Naive thymus-derived CD4-positive, alpha-beta T cell (primary cell): ENCODE measurements at regions not wholly inside any gene's neighbourhood (a gene's known extent, or its start where the extent isn't known, plus 50 kb on each side); places are given as distances from the start of the nearest gene placed in this dataset.
A peak's percentile ranks its signal among the peaks of the same experiment; 100 is the strongest.

Experiments used
- ATAC-seq: fragments of 150-1000 bp; cut with Tn5 transposase; 2 replicates; pipeline ENCODE4 v1.10.0; 2021; ENCODE audit warnings: mild to moderate bottlenecking, moderate library complexity
- CTCF ChIA-PET: fragments of 350-600 bp; sonication (Branson Sonifier 250); formaldehyde crosslinking; loops from one replicate; lab custom pipeline; 2021; ENCODE audit warnings: antibody characterized with exemption; lab: Charles Lee
- POLR2A ChIA-PET: fragments of 350-600 bp; sonication (Branson Sonifier 250); formaldehyde crosslinking; loops from one replicate; lab custom pipeline; 2021; ENCODE audit warnings: antibody characterized with exemption, inconsistent platforms; lab: Charles Lee
- DNase-seq, 9 donors: peaks; one replicate each; pipeline versions ENCODE4 v3.0.0 to v3.0.0-alpha.2; 2020 to 2022; ENCODE audit warnings: mixed read lengths in 1 of 9
- H3K27ac ChIP-seq: one replicate; pipeline ENCODE4 v1.7.0; 2013; ENCODE audit warnings: mild to moderate bottlenecking, low read depth, low read length, moderate library complexity
- H3K27me3 ChIP-seq, 2 donors: one replicate each; pipeline ENCODE4 v1.7.0; 2013; ENCODE audit warnings: low read length in 2 of 2, mild to moderate bottlenecking in 2 of 2, moderate library complexity in 2 of 2; ENCODE audit not compliant: control insufficient read depth in 2 of 2, insufficient read depth in 2 of 2
- H3K36me3 ChIP-seq, 3 experiments: 1 replicate in 2 of 3; 2 replicates in 1 of 3; pipeline ENCODE4 v1.7.0; 2013; ENCODE audit warnings: low read length in 3 of 3, mild to moderate bottlenecking in 3 of 3, moderate library complexity in 1 of 3; ENCODE audit not compliant: insufficient read depth in 3 of 3, control insufficient read depth in 2 of 3
- H3K4me1 ChIP-seq, 2 donors: one replicate each; pipeline ENCODE4 v1.7.0; 2013; ENCODE audit warnings: low read length in 2 of 2, mild to moderate bottlenecking in 2 of 2, moderate library complexity in 1 of 2; ENCODE audit not compliant: control insufficient read depth in 2 of 2, insufficient read depth in 2 of 2
- H3K4me3 ChIP-seq: 2 replicates; pipeline ENCODE4 v1.7.0; 2013; ENCODE audit warnings: mild to moderate bottlenecking, low read length
- H3K9me3 ChIP-seq, 3 experiments: 1 replicate in 2 of 3; 2 replicates in 1 of 3; pipeline ENCODE4 v1.7.0; 2013; ENCODE audit warnings: low read length in 3 of 3; ENCODE audit not compliant: control insufficient read depth in 2 of 3
- H3K27ac Mint-ChIP-seq, 9 donors: one replicate each; pipeline ENCODE4 v1.8.0; 2020 to 2022; ENCODE audit warnings: mixed read lengths in 9 of 9, mild to moderate bottlenecking in 8 of 9, moderate library complexity in 5 of 9, inconsistent platforms in 2 of 9
- H3K27me3 Mint-ChIP-seq, 5 donors: one replicate each; pipeline ENCODE4 v1.8.0; 2021 to 2022; ENCODE audit warnings: mixed read lengths in 5 of 5, mild to moderate bottlenecking in 1 of 5
- H3K36me3 Mint-ChIP-seq, 5 donors: one replicate each; pipeline ENCODE4 v1.8.0; 2020 to 2022; ENCODE audit warnings: mixed read lengths in 5 of 5, mild to moderate bottlenecking in 3 of 5, inconsistent platforms in 1 of 5
- H3K4me1 Mint-ChIP-seq, 7 donors: one replicate each; pipeline ENCODE4 v1.8.0; 2020 to 2022; ENCODE audit warnings: mixed read lengths in 7 of 7, mild to moderate bottlenecking in 3 of 7, inconsistent platforms in 1 of 7
- H3K4me3 Mint-ChIP-seq, 10 donors: one replicate each; pipeline ENCODE4 v1.8.0; 2020 to 2022; ENCODE audit warnings: mild to moderate bottlenecking in 10 of 10, mixed read lengths in 10 of 10, moderate library complexity in 6 of 10, inconsistent platforms in 2 of 10
- H3K9me3 Mint-ChIP-seq, 11 donors: one replicate each; pipeline ENCODE4 v1.8.0; 2020 to 2022; ENCODE audit warnings: mixed read lengths in 11 of 11, mild to moderate bottlenecking in 4 of 11, inconsistent platforms in 1 of 11, moderate library complexity in 1 of 11
- intact Hi-C, 2 donors: fragments of 100-400 bp; cut with micrococcal nuclease; formaldehyde crosslinking; loops; one replicate each; pipeline ENCODE4 v1.15.1; 2023

GRCh38 chr16:17603626-17604025, 132.9 kb upstream of the XYLT1 start:
- Histone ChIP-seq H3K36me3 (no peaks in the 10 kb centered on the region), H3K27me3 (no peaks in the 10 kb centered on the region), H3K27ac (no peak overlapping the region), H3K9me3 (no peaks in the 10 kb centered on the region), H3K4me1 (peaks cover 0 to 7% of the 10 kb centered on the region in 2 donors), H3K4me3 (no peak overlapping the region)
- Mint-ChIP-seq H3K4me1 (peaks cover 9 to 18% (median 17%) of the 10 kb centered on the region in 7 donors), H3K4me3 (no peak overlapping the region), H3K9me3 (peaks cover 0 to 14% (median 2%) of the 10 kb centered on the region in 11 donors), H3K27ac (no peak overlapping the region), H3K27me3 (peaks cover 0 to 25% (median 15%) of the 10 kb centered on the region in 5 donors), H3K36me3 (no peaks in the 10 kb centered on the region)
- DNase-seq (no peak), ATAC-seq (peak; percentile 51)
- CTCF ChIA-PET: no interaction called here
- intact Hi-C loops: no loop called here
- POLR2A ChIA-PET: no interaction called here

GRCh38 chr16:17602678-17603077, 131.9 kb upstream of the XYLT1 start:
- Mint-ChIP-seq H3K27ac (no peak overlapping the region), H3K36me3 (no peaks in the 10 kb centered on the region), H3K27me3 (peaks cover 0 to 31% (median 24%) of the 10 kb centered on the region in 5 donors), H3K4me1 (peaks cover 7 to 13% (median 12%) of the 10 kb centered on the region in 7 donors), H3K4me3 (no peak overlapping the region), H3K9me3 (peaks cover 0 to 23% (median 7%) of the 10 kb centered on the region in 11 donors)
- Histone ChIP-seq H3K4me3 (no peak overlapping the region), H3K36me3 (no peaks in the 10 kb centered on the region), H3K27ac (no peak overlapping the region), H3K4me1 (peaks cover 0 to 7% of the 10 kb centered on the region in 2 donors), H3K27me3 (no peaks in the 10 kb centered on the region), H3K9me3 (no peaks in the 10 kb centered on the region)
- no peak for DNase-seq
- CTCF ChIA-PET: no interaction called here
- POLR2A ChIA-PET: no interaction called here
- intact Hi-C loops: no loop called here
- ATAC-seq: peak; percentile 14

- Histone ChIP-seq H3K9me3 (no peaks in the 10 kb centered on the region), H3K36me3 (no peaks in the 10 kb centered on the region), H3K4me3 (no peak overlapping the region), H3K4me1 (no peaks in the 10 kb centered on the region), H3K27ac (no peak overlapping the region), H3K27me3 (no peaks in the 10 kb centered on the region)
- CTCF ChIA-PET: no interaction called here
- Mint-ChIP-seq H3K4me3 (no peak overlapping the region), H3K27ac (no peak overlapping the region), H3K9me3 (peaks cover 0 to 27% (median 7%) of the 10 kb centered on the region in 11 donors), H3K4me1 (no peaks in the 10 kb centered on the region), H3K27me3 (peaks cover 0 to 33% (median 22%) of the 10 kb centered on the region in 5 donors), H3K36me3 (no peaks in the 10 kb centered on the region)
- ATAC-seq (no peak), DNase-seq (no peak)
- POLR2A ChIA-PET: no interaction called here
- intact Hi-C loops: no loop called here
Measured at GRCh38 chr16:17598968-17599367, 128.2 kb upstream of the XYLT1 start.

GRCh38 chr16:17591655-17592405, 121.1 kb upstream of the XYLT1 start:
- no peaks in the 10 kb centered on the region for H3K36me3 ChIP-seq
- CTCF ChIA-PET: no interaction called here

GRCh38 chr16:17590711-17591654, 120.2 kb upstream of the XYLT1 start:
- Histone ChIP-seq H3K27ac (no peak overlapping the region), H3K27me3 (no peaks in the 10 kb centered on the region), H3K9me3 (no peaks in the 10 kb centered on the region), H3K4me3 (no peak overlapping the region), H3K36me3 (no peaks in the 10 kb centered on the region), H3K4me1 (no peaks in the 10 kb centered on the region)
- peak in 1 of 9 donors; percentile 35 for DNase-seq
- intact Hi-C loops: no loop called here
- H3K4me3 Mint-ChIP-seq: peak overlapping the region in 1 of 10 donors; percentile 44
- H3K36me3 Mint-ChIP-seq: peaks cover 0 to 7% (median 0%) of the 10 kb centered on the region in 5 donors
- peaks cover 0 to 10% (median 0%) of the 10 kb centered on the region in 7 donors for H3K4me1 Mint-ChIP-seq
- ATAC-seq: peak; percentile 76
- peaks cover 0 to 8% (median 5%) of the 10 kb centered on the region in 11 donors for H3K9me3 Mint-ChIP-seq
- CTCF ChIA-PET: no interaction called here
- POLR2A ChIA-PET: no interaction called here
- H3K27ac Mint-ChIP-seq: peak overlapping the region in 1 of 9 donors; percentile 88
- H3K27me3 Mint-ChIP-seq: peaks cover 0 to 35% (median 21%) of the 10 kb centered on the region in 5 donors

More at GRCh38 chr16:17591655-17592405, 121.1 kb upstream of the XYLT1 start:
- Mint-ChIP-seq H3K36me3 (peaks cover 0 to 6% (median 0%) of the 10 kb centered on the region in 5 donors), H3K9me3 (peaks cover 0 to 6% (median 5%) of the 10 kb centered on the region in 11 donors), H3K27me3 (peaks cover 0 to 35% (median 21%) of the 10 kb centered on the region in 5 donors), H3K27ac (peak overlapping the region in 1 of 9 donors; percentile 88), H3K4me1 (peaks cover 0 to 10% (median 0%) of the 10 kb centered on the region in 7 donors), H3K4me3 (peak overlapping the region in 1 of 10 donors; percentile 44)
- Histone ChIP-seq H3K4me1 (no peaks in the 10 kb centered on the region), H3K27me3 (no peaks in the 10 kb centered on the region), H3K27ac (no peak overlapping the region), H3K9me3 (no peaks in the 10 kb centered on the region), H3K4me3 (no peak overlapping the region)
- ATAC-seq (peak; percentile 61), DNase-seq (no peak)
- intact Hi-C loops: no loop called here
- POLR2A ChIA-PET: no interaction called here

GRCh38 chr16:17589898-17590297, 119.1 kb upstream of the XYLT1 start:
- H3K9me3 ChIP-seq: no peaks in the 10 kb centered on the region
- ChIA-PET CTCF (no interaction called here), POLR2A (no interaction called here)
- ATAC-seq (no peak), DNase-seq (no peak)
- no peaks in the 10 kb centered on the region for H3K4me1 ChIP-seq
- intact Hi-C loops: no loop called here
- H3K27me3 ChIP-seq: no peaks in the 10 kb centered on the region
- Mint-ChIP-seq H3K4me3 (no peak overlapping the region), H3K9me3 (peaks cover 3 to 17% (median 10%) of the 10 kb centered on the region in 11 donors), H3K4me1 (peaks cover 0 to 10% (median 0%) of the 10 kb centered on the region in 7 donors), H3K36me3 (peaks cover 0 to 7% (median 0%) of the 10 kb centered on the region in 5 donors), H3K27me3 (peaks cover 0 to 34% (median 23%) of the 10 kb centered on the region in 5 donors), H3K27ac (no peak overlapping the region)
- no peak overlapping the region for H3K4me3 ChIP-seq
- H3K27ac ChIP-seq: no peak overlapping the region
- no peaks in the 10 kb centered on the region for H3K36me3 ChIP-seq
